ENCODE measurements at regions not wholly inside any gene's neighbourhood (a gene's known extent, or its start where the extent isn't known, plus 50 kb on each side); places are given as distances from the start of the nearest gene placed in this dataset.

DNA sequence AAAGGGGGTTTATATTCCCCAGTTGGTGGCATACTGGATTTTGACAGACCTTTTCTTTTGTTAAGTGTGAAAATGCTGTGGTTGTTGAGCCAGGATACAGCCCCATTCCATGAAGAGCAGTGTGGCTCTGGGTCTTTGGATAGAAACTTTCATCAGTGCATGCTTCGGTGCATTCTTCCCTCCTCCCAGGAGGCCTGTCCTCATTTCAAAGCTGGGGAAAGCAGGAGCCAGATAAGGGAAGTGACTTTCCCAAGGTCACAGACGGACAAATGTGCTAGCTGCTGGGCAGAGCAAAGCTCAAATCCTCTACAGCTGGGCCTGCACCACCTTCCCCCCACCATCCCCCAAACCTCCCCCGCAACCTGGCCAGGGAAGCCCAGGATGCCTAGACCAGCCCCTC lies 184.5 kb upstream of the NTM start:
- TF ChIP-seq, protein P1, sequence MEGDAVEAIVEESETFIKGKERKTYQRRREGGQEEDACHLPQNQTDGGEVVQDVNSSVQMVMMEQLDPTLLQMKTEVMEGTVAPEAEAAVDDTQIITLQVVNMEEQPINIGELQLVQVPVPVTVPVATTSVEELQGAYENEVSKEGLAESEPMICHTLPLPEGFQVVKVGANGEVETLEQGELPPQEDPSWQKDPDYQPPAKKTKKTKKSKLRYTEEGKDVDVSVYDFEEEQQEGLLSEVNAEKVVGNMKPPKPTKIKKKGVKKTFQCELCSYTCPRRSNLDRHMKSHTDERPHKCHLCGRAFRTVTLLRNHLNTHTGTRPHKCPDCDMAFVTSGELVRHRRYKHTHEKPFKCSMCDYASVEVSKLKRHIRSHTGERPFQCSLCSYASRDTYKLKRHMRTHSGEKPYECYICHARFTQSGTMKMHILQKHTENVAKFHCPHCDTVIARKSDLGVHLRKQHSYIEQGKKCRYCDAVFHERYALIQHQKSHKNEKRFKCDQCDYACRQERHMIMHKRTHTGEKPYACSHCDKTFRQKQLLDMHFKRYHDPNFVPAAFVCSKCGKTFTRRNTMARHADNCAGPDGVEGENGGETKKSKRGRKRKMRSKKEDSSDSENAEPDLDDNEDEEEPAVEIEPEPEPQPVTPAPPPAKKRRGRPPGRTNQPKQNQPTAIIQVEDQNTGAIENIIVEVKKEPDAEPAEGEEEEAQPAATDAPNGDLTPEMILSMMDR (IDR thresholded peaks at IDR 0.05; ENCODE audit: borderline replicate concordance, extremely low read depth, low read length, poor library complexity, severe bottlenecking) = no peak
- no peak for TF ChIP-seq EZH2 (IDR thresholded peaks at IDR 0.05; ENCODE audit: borderline replicate concordance, low read depth, low read length, severe bottlenecking)
